ENCODE measurements at regions not wholly inside any gene's neighbourhood (a gene's known extent, or its start where the extent isn't known, plus 50 kb on each side); places are given as distances from the start of the nearest gene placed in this dataset.

- TF ChIP-seq CTCF (IDR thresholded peaks at IDR 0.05) = no peak
- TF ChIP-seq POLR2A (IDR thresholded peaks at IDR 0.05) = no peak
Observed at GRCh38 chr7:89775459-89775858, 378.8 kb upstream of the STEAP1 start.

All from uterus (tissue), 2 donors.